Fibroblast of lung (primary cell): ENCODE measurements at regions not wholly inside any gene's neighbourhood (a gene's known extent, or its start where the extent isn't known, plus 50 kb on each side); places are given as distances from the start of the nearest gene placed in this dataset.

Experiments used
- EZH2 ChIP-seq: IDR thresholded peaks from 2 replicates; pipeline ENCODE4 v1.5.1; 2012; ENCODE audit warnings: low read length, control low read depth, mild to moderate bottlenecking; ENCODE audit errors: missing control alignments
- TF ChIP-seq, protein P1 (sequence below), 2 donors: IDR thresholded peaks in 1 of 2; conservative IDR thresholded peaks in 1 of 2; 1 replicate in 1 of 2; 2 replicates in 1 of 2; pipeline ENCODE4 v1.5.1; 2011 to 2012; ENCODE audit warnings: low read length in 2 of 2, control low read depth in 1 of 2, inconsistent platforms in 1 of 2, low read depth in 1 of 2, mild to moderate bottlenecking in 1 of 2

DNA sequence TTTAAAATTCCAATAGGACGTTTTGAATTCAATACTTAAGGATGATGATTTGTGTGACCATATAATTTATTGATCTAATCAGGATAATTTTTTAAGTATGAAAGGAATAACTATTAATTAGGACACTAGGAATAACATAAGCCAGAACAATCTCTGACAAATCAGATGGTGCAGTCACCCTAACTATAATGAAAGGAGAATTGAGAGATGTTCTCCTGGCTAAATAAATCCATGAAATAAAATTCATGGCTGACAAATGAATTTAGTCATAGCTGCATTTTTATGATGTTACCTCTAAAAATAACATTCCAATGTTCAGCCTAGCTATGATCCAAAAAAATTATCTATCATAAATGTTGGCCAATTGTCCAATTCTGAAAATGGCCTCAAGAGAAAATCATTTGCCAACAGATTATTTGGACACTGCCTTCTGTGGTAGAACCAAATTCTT is 190.6 kb upstream of the NEIL3 start:
- TF ChIP-seq, protein P1, sequence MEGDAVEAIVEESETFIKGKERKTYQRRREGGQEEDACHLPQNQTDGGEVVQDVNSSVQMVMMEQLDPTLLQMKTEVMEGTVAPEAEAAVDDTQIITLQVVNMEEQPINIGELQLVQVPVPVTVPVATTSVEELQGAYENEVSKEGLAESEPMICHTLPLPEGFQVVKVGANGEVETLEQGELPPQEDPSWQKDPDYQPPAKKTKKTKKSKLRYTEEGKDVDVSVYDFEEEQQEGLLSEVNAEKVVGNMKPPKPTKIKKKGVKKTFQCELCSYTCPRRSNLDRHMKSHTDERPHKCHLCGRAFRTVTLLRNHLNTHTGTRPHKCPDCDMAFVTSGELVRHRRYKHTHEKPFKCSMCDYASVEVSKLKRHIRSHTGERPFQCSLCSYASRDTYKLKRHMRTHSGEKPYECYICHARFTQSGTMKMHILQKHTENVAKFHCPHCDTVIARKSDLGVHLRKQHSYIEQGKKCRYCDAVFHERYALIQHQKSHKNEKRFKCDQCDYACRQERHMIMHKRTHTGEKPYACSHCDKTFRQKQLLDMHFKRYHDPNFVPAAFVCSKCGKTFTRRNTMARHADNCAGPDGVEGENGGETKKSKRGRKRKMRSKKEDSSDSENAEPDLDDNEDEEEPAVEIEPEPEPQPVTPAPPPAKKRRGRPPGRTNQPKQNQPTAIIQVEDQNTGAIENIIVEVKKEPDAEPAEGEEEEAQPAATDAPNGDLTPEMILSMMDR (conservative IDR thresholded peaks at IDR 0.05 in 1 of 2, IDR thresholded peaks at IDR 0.05 in 1 of 2; ENCODE audit: low read depth in 1 of 2, low read length in 2 of 2): no peak
- TF ChIP-seq EZH2: no peak
